HEK293 (cell line): ENCODE measurements at regions not wholly inside any gene's neighbourhood (a gene's known extent, or its start where the extent isn't known, plus 50 kb on each side); places are given as distances from the start of the nearest gene placed in this dataset.

Experiments used
- TCF7L2 ChIP-seq: IDR thresholded peaks from 2 replicates; pipeline ENCODE4 v1.6.1; 2011; ENCODE audit warnings: low read depth, mild to moderate bottlenecking, inconsistent platforms, low read length, moderate library complexity, borderline replicate concordance
- ZNF133 ChIP-seq: fragments of 450-650 bp; formaldehyde crosslinking; IDR thresholded peaks from 2 replicates; pipeline ENCODE4 v1.5.1; 2016; ENCODE audit warnings: missing biosample characterization, missing genetic modification characterization
- ZNF624 ChIP-seq: fragments of 450-650 bp; formaldehyde crosslinking; IDR thresholded peaks from 2 replicates; pipeline ENCODE4 v1.5.1; 2017; ENCODE audit warnings: missing biosample characterization, missing genetic modification characterization
- TF ChIP-seq, protein P1 (sequence below): fragments of 450-650 bp; formaldehyde crosslinking; IDR thresholded peaks from 2 replicates; pipeline ENCODE4 v1.5.1; 2016; ENCODE audit warnings: missing biosample characterization, missing genetic modification characterization
- TF ChIP-seq, protein P2 (sequence below): fragments of 450-650 bp; formaldehyde crosslinking; IDR thresholded peaks from 2 replicates; pipeline ENCODE4 v1.5.1; 2016; ENCODE audit warnings: missing biosample characterization, missing genetic modification characterization
- TF ChIP-seq, protein P3 (sequence below): fragments of 450-650 bp; formaldehyde crosslinking; IDR thresholded peaks from 2 replicates; pipeline ENCODE4 v1.5.1; 2016; ENCODE audit warnings: missing biosample characterization, missing genetic modification characterization
- TF ChIP-seq, protein P4 (sequence below): fragments of 450-650 bp; IDR thresholded peaks from 2 replicates; pipeline ENCODE4 v1.5.1; 2018; ENCODE audit warnings: missing biosample characterization, missing genetic modification characterization
- TF ChIP-seq, protein P5 (sequence below): fragments of 450-650 bp; formaldehyde crosslinking; IDR thresholded peaks from 2 replicates; pipeline ENCODE4 v1.5.1; 2016; ENCODE audit warnings: missing biosample characterization, missing genetic modification characterization, borderline replicate concordance

DNA sequence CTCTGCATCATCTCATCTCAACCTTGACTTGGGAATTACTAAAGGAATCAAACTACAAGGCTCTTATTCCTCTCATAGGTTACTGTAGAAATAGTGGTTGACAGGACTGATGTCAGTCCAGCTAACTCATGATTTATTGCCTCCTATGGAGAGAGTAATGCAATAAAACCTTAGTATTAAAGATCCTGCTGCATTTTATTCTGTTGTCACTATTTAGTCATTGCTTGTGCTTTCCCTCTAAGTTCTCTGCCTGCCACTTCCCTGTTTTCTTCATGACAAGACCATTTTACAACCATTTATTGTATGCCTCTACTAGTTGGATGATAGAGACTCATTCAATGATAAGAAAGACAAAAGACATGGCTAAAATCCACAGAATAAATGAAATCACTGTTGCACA is 134.1 kb upstream of the GRM7 start:
- TF ChIP-seq, protein P1, sequence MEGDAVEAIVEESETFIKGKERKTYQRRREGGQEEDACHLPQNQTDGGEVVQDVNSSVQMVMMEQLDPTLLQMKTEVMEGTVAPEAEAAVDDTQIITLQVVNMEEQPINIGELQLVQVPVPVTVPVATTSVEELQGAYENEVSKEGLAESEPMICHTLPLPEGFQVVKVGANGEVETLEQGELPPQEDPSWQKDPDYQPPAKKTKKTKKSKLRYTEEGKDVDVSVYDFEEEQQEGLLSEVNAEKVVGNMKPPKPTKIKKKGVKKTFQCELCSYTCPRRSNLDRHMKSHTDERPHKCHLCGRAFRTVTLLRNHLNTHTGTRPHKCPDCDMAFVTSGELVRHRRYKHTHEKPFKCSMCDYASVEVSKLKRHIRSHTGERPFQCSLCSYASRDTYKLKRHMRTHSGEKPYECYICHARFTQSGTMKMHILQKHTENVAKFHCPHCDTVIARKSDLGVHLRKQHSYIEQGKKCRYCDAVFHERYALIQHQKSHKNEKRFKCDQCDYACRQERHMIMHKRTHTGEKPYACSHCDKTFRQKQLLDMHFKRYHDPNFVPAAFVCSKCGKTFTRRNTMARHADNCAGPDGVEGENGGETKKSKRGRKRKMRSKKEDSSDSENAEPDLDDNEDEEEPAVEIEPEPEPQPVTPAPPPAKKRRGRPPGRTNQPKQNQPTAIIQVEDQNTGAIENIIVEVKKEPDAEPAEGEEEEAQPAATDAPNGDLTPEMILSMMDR: no peak
- TF ChIP-seq TCF7L2: no peak
- TF ChIP-seq, protein P2, sequence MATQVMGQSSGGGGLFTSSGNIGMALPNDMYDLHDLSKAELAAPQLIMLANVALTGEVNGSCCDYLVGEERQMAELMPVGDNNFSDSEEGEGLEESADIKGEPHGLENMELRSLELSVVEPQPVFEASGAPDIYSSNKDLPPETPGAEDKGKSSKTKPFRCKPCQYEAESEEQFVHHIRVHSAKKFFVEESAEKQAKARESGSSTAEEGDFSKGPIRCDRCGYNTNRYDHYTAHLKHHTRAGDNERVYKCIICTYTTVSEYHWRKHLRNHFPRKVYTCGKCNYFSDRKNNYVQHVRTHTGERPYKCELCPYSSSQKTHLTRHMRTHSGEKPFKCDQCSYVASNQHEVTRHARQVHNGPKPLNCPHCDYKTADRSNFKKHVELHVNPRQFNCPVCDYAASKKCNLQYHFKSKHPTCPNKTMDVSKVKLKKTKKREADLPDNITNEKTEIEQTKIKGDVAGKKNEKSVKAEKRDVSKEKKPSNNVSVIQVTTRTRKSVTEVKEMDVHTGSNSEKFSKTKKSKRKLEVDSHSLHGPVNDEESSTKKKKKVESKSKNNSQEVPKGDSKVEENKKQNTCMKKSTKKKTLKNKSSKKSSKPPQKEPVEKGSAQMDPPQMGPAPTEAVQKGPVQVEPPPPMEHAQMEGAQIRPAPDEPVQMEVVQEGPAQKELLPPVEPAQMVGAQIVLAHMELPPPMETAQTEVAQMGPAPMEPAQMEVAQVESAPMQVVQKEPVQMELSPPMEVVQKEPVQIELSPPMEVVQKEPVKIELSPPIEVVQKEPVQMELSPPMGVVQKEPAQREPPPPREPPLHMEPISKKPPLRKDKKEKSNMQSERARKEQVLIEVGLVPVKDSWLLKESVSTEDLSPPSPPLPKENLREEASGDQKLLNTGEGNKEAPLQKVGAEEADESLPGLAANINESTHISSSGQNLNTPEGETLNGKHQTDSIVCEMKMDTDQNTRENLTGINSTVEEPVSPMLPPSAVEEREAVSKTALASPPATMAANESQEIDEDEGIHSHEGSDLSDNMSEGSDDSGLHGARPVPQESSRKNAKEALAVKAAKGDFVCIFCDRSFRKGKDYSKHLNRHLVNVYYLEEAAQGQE (tag by site-specific recombination): no peak
- TF ChIP-seq ZNF624: no peak
- TF ChIP-seq, protein P3, sequence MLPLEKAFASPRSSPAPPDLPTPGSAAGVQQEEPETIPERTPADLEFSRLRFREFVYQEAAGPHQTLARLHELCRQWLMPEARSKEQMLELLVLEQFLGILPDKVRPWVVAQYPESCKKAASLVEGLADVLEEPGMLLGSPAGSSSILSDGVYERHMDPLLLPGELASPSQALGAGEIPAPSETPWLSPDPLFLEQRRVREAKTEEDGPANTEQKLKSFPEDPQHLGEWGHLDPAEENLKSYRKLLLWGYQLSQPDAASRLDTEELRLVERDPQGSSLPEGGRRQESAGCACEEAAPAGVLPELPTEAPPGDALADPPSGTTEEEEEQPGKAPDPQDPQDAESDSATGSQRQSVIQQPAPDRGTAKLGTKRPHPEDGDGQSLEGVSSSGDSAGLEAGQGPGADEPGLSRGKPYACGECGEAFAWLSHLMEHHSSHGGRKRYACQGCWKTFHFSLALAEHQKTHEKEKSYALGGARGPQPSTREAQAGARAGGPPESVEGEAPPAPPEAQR (tag by site-specific recombination): no peak
- TF ChIP-seq, protein P4, sequence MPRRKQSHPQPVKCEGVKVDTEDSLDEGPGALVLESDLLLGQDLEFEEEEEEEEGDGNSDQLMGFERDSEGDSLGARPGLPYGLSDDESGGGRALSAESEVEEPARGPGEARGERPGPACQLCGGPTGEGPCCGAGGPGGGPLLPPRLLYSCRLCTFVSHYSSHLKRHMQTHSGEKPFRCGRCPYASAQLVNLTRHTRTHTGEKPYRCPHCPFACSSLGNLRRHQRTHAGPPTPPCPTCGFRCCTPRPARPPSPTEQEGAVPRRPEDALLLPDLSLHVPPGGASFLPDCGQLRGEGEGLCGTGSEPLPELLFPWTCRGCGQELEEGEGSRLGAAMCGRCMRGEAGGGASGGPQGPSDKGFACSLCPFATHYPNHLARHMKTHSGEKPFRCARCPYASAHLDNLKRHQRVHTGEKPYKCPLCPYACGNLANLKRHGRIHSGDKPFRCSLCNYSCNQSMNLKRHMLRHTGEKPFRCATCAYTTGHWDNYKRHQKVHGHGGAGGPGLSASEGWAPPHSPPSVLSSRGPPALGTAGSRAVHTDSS (tag by site-specific recombination): no peak
- no peak for TF ChIP-seq ZNF133 (tag by site-specific recombination)
- TF ChIP-seq, protein P5, sequence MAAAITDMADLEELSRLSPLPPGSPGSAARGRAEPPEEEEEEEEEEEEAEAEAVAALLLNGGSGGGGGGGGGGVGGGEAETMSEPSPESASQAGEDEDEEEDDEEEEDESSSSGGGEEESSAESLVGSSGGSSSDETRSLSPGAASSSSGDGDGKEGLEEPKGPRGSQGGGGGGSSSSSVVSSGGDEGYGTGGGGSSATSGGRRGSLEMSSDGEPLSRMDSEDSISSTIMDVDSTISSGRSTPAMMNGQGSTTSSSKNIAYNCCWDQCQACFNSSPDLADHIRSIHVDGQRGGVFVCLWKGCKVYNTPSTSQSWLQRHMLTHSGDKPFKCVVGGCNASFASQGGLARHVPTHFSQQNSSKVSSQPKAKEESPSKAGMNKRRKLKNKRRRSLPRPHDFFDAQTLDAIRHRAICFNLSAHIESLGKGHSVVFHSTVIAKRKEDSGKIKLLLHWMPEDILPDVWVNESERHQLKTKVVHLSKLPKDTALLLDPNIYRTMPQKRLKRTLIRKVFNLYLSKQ (tag by site-specific recombination): no peak
